Keratinocyte (primary cell): ENCODE measurements at regions not wholly inside any gene's neighbourhood (a gene's known extent, or its start where the extent isn't known, plus 50 kb on each side); places are given as distances from the start of the nearest gene placed in this dataset.

ENCODE experiments used
- DNase-seq: peaks from one replicate; pipeline ENCODE4 v3.0.0-alpha.2; 2011; ENCODE audit warnings: low read depth, missing footprints, low spot score
- FAIRE-seq: peaks from 2 replicates; lab custom pipeline; 2011; peaks lifted over from hg19 to GRCh38; lab: Jason Lieb, UNC
- H2AFZ ChIP-seq: 2 replicates; pipeline ENCODE4 v1.6.0; 2012; ENCODE audit warnings: low read length, control low read depth, inconsistent platforms; ENCODE audit not compliant: control insufficient read depth
- H3K27ac ChIP-seq: 2 replicates; pipeline ENCODE4 v1.5.1; 2011; ENCODE audit warnings: low read length; ENCODE audit not compliant: control insufficient read depth, insufficient read depth
- H3K27me3 ChIP-seq: 3 replicates; pipeline ENCODE4 v1.6.0; 2011; ENCODE audit warnings: low read length; ENCODE audit not compliant: control insufficient read depth, insufficient read depth; ENCODE audit errors: extremely low read depth
- H3K36me3 ChIP-seq, 2 experiments: 2 replicates in 1 of 2; 3 replicates in 1 of 2; pipeline ENCODE4 v1.5.1; 2011; ENCODE audit warnings: low read length in 2 of 2, mild to moderate bottlenecking in 1 of 2; ENCODE audit not compliant: control insufficient read depth in 2 of 2, insufficient read depth in 2 of 2; ENCODE audit errors: extremely low read depth in 1 of 2
- H3K4me1 ChIP-seq: 3 replicates; pipeline ENCODE4 v1.5.1; 2011; ENCODE audit warnings: low read length; ENCODE audit not compliant: control insufficient read depth, insufficient read depth; ENCODE audit errors: extremely low read depth
- H3K4me2 ChIP-seq: 3 replicates; pipeline ENCODE4 v1.6.0; 2011; ENCODE audit warnings: low read depth, low read length; ENCODE audit not compliant: control insufficient read depth, insufficient read depth; ENCODE audit errors: extremely low read depth
- H3K4me3 ChIP-seq, 3 experiments: fragments of 200-600 bp in 1 of 3; sonication (generic) in 1 of 3; 2 replicates in 2 of 3; 3 replicates in 1 of 3; pipeline ENCODE4 v1.5.1; 2011 to 2016; ENCODE audit warnings: low read length in 3 of 3, mild to moderate bottlenecking in 3 of 3, control low read depth in 2 of 3, inconsistent platforms in 1 of 3, low read depth in 1 of 3, mixed read lengths in 1 of 3, mixed run types in 1 of 3, moderate library complexity in 1 of 3; ENCODE audit not compliant: control insufficient read depth in 2 of 3, insufficient read depth in 2 of 3; ENCODE audit errors: extremely low read depth in 1 of 3
- H3K79me2 ChIP-seq: 2 replicates; pipeline ENCODE4 v1.6.0; 2012; ENCODE audit warnings: low read length; ENCODE audit not compliant: control insufficient read depth, insufficient read depth
- H3K9ac ChIP-seq: 3 replicates; pipeline ENCODE4 v1.6.0; 2011; ENCODE audit warnings: low read length; ENCODE audit not compliant: control insufficient read depth, insufficient read depth; ENCODE audit errors: extremely low read depth
- H3K9me1 ChIP-seq: 3 replicates; pipeline ENCODE4 v1.6.0; 2011; ENCODE audit warnings: low read length; ENCODE audit not compliant: control insufficient read depth, insufficient read depth; ENCODE audit errors: extremely low read depth
- H3K9me3 ChIP-seq: 2 replicates; pipeline ENCODE4 v1.5.1; 2012; ENCODE audit warnings: low read depth, low read length; ENCODE audit not compliant: control insufficient read depth
- H4K20me1 ChIP-seq: 3 replicates; pipeline ENCODE4 v1.6.0; 2011; ENCODE audit warnings: low read length; ENCODE audit not compliant: control insufficient read depth, insufficient read depth; ENCODE audit errors: extremely low read depth
- EZH2 ChIP-seq: IDR thresholded peaks from one replicate; pipeline ENCODE4 v1.6.1; 2012; ENCODE audit warnings: inconsistent platforms, mild to moderate bottlenecking, low read length, moderate library complexity
- dilution Hi-C: fragments of 300-500 bp; cut with MboI; formaldehyde crosslinking; loops from one replicate; pipeline ENCODE4 v1.7.0; 2020; ENCODE audit warnings: low sequenced_read_pairs; ENCODE audit not compliant: extremely low pct_ligation_motif_present
- TF ChIP-seq, protein P1 (sequence below), 3 experiments: IDR thresholded peaks in 1 of 3; conservative IDR thresholded peaks in 1 of 3; optimal IDR thresholded peaks in 1 of 3; 2 replicates in 2 of 3; 3 replicates in 1 of 3; pipeline versions ENCODE3 to v1.5.1; 2011; ENCODE audit warnings: low read length in 3 of 3, mild to moderate bottlenecking in 3 of 3, moderate library complexity in 2 of 3, control low read depth in 1 of 3, inconsistent platforms in 1 of 3; ENCODE audit not compliant: insufficient read depth in 2 of 3; ENCODE audit errors: extremely low read depth in 1 of 3

DNA sequence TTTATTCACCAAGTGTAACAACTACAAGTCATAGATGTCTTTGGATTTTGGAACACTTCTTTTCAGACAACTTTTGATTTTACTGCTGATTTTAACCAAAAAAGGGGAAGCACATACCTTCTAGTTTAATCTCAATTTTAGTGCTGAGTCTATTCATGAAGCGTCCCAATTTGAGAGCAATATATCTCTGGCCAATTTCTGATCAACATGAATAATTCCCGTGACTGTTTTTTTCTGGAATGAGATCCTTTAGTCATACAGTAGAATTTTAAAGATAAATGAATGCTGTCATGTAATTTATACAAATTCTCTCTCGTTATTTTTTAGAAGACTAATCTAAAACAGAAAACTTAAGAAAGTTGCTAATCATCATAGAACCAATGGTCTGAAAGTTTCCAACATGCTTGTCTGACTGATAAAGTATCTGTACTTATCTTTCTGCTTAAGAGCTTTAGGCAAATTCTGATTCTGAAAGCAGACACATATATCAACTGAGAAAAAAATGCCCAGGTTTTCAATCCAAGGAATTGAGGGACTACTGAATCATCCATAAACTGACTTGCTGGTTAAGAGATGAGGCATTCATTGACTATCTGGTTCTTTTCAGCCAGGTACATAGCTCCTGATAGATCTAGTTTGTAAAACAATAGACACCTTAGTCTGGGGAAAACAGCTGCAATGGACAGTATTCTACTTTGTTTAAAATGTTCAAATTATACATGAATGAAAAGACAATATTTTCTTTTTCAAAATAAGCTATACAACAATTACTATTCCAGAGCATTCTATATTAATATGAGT lies 657.5 kb downstream of the RFPL4B start:
- Histone ChIP-seq H3K4me2 (no peak overlapping the region), H2AFZ (no peak overlapping the region), H3K9ac (no peak overlapping the region), H3K4me1 (no peaks in the 10 kb centered on the region), H3K9me1 (no peaks in the 10 kb centered on the region), H3K4me3 (no peak overlapping the region), H3K27me3 (no peaks in the 10 kb centered on the region), H3K36me3 (no peaks in the 10 kb centered on the region), H3K79me2 (no peaks in the 10 kb centered on the region), H4K20me1 (no peaks in the 10 kb centered on the region), H3K27ac (no peak overlapping the region), H3K9me3 (no peaks in the 10 kb centered on the region)
- FAIRE-seq (peak; percentile 43), DNase-seq (no peak)
- TF ChIP-seq EZH2, result no peak
- TF ChIP-seq, protein P1, sequence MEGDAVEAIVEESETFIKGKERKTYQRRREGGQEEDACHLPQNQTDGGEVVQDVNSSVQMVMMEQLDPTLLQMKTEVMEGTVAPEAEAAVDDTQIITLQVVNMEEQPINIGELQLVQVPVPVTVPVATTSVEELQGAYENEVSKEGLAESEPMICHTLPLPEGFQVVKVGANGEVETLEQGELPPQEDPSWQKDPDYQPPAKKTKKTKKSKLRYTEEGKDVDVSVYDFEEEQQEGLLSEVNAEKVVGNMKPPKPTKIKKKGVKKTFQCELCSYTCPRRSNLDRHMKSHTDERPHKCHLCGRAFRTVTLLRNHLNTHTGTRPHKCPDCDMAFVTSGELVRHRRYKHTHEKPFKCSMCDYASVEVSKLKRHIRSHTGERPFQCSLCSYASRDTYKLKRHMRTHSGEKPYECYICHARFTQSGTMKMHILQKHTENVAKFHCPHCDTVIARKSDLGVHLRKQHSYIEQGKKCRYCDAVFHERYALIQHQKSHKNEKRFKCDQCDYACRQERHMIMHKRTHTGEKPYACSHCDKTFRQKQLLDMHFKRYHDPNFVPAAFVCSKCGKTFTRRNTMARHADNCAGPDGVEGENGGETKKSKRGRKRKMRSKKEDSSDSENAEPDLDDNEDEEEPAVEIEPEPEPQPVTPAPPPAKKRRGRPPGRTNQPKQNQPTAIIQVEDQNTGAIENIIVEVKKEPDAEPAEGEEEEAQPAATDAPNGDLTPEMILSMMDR (optimal IDR thresholded peaks at IDR 0.05 in 1 of 3, IDR thresholded peaks at IDR 0.05 in 1 of 3, conservative IDR thresholded peaks at IDR 0.05 in 1 of 3; ENCODE audit: extremely low read depth in 1 of 3, insufficient read depth in 2 of 3, low read length in 3 of 3), result no peak
- dilution Hi-C loops, result no loop called here

DNA sequence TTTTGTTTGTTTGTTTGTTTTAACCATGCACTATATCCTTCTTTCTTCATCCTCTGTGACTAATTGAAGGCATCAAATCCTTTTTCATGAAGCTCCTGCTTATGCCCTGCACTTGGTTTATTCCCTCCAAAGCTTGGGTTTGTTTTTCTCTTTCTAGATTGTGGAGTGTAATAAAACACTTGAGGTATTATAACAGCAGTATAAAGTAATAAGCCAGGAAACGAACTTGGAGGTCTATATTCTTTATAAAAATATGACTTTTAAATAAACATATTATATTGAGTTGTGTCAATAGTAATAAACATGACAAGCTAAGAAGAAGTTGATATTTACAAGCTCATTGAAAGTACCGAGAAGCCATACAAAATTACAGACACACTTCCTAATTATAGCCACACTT lies 659.4 kb downstream of the RFPL4B start:
- Histone ChIP-seq H3K27me3 (no peaks in the 10 kb centered on the region), H3K27ac (no peak overlapping the region), H4K20me1 (no peaks in the 10 kb centered on the region), H3K4me2 (no peak overlapping the region), H3K9me1 (no peaks in the 10 kb centered on the region), H3K36me3 (no peaks in the 10 kb centered on the region), H3K9ac (no peak overlapping the region), H2AFZ (no peak overlapping the region), H3K9me3 (no peaks in the 10 kb centered on the region), H3K4me3 (no peak overlapping the region), H3K4me1 (no peaks in the 10 kb centered on the region), H3K79me2 (no peaks in the 10 kb centered on the region)
- dilution Hi-C loops, result no loop called here
- FAIRE-seq, result no peak
- TF ChIP-seq, protein P1 (optimal IDR thresholded peaks at IDR 0.05 in 1 of 3, IDR thresholded peaks at IDR 0.05 in 1 of 3, conservative IDR thresholded peaks at IDR 0.05 in 1 of 3; ENCODE audit: extremely low read depth in 1 of 3, insufficient read depth in 2 of 3, low read length in 3 of 3), result no peak
- TF ChIP-seq EZH2, result no peak
- no peak for DNase-seq
